HFF-Myc (cell line): ENCODE measurements at regions not wholly inside any gene's neighbourhood (a gene's known extent, or its start where the extent isn't known, plus 50 kb on each side); places are given as distances from the start of the nearest gene placed in this dataset.
"Not testable (repeated sequence)": the region's sequence is repeated elsewhere in the genome, so short reads cannot be mapped to it uniquely, and the experiment has no call there.

Experiments used
- DNase-seq: peaks from one replicate; pipeline ENCODE4 v3.0.0-alpha.2; 2011; ENCODE audit warnings: low read depth; ENCODE audit errors: extremely low read depth
- H3K4me3 ChIP-seq: replicated peaks from 2 replicates; pipeline ENCODE4 v1.5.1; 2011; ENCODE audit warnings: low read depth, mild to moderate bottlenecking, control low read depth, low read length
- TF ChIP-seq, protein P1 (sequence below): IDR thresholded peaks from 2 replicates; pipeline ENCODE4 v1.5.1; 2012; ENCODE audit warnings: mild to moderate bottlenecking, low read depth, low read length, control low read depth; ENCODE audit errors: missing control alignments

- DNase-seq = no peak
- no peak overlapping the region for H3K4me3 ChIP-seq
- TF ChIP-seq, protein P1, sequence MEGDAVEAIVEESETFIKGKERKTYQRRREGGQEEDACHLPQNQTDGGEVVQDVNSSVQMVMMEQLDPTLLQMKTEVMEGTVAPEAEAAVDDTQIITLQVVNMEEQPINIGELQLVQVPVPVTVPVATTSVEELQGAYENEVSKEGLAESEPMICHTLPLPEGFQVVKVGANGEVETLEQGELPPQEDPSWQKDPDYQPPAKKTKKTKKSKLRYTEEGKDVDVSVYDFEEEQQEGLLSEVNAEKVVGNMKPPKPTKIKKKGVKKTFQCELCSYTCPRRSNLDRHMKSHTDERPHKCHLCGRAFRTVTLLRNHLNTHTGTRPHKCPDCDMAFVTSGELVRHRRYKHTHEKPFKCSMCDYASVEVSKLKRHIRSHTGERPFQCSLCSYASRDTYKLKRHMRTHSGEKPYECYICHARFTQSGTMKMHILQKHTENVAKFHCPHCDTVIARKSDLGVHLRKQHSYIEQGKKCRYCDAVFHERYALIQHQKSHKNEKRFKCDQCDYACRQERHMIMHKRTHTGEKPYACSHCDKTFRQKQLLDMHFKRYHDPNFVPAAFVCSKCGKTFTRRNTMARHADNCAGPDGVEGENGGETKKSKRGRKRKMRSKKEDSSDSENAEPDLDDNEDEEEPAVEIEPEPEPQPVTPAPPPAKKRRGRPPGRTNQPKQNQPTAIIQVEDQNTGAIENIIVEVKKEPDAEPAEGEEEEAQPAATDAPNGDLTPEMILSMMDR = no peak
Observed at GRCh38 chr16:59469266-59469665, 735.1 kb upstream of the GOT2 start.

DNA sequence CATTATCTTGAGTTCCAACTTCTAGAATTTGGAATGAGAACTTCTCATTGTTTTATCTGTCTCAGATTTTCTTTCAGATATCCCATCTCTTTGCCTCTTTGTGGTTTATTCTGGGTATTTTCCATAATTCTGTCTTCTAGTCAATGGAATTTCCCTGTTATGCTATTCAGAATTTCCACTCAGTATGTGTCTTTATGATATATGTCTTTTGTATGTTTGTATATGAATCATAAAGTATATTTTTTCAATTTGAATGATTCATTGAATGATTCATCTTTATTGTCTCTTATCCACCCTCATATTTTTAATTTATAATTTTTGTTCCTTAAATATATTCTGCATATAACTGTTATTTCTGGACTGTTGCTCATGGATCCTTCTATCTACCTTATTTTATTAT is 729.7 kb upstream of the GOT2 start:
- TF ChIP-seq, protein P1 = no peak
- DNase-seq = no peak
- no peak overlapping the region for H3K4me3 ChIP-seq

DNA sequence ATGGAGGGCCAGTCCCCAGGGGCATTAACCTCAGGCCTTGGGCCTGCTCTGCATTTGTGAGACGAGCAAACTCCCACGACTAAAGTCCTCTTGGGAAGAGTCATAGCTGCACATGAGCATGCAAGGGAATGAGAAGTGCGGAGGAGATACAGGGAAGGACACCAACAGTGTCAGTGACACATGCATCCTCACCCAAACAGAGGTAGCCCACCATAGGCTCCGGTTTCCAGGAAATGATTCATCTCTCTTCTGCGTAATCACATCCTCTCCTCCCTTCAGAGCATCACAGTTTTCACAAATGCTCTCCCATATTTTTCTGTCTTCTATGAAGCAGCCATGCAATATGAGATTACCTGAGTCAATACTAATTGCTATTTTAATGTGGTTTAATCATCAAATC is 725.7 kb upstream of the GOT2 start:
- no peak overlapping the region for H3K4me3 ChIP-seq
- DNase-seq = peak; percentile 11
- TF ChIP-seq, protein P1 = no peak

GRCh38 chr16:59455497-59455896 is 721.4 kb upstream of the GOT2 start:
- TF ChIP-seq, protein P1 = no peak
- DNase-seq = no peak
- H3K4me3 ChIP-seq = no peak overlapping the region

DNA sequence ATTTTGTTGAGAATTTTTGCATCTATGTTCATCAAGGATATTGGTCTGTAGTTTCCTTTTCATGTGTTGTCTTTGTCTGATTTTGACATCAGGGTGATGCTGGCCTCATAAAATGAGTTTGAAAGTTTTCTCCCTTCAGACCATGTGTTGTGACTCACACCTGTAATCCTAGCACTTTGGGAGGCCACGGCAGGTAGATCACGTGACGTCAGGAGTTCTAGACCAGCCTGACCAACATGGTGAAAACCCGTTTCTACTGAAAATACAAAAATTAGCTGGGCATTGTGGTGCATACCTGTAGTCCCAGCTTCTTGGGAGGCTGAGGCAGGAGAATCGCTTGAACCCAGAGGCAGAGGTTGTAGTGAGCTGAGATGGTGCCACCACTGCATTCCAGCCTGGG is 716.4 kb upstream of the GOT2 start:
- DNase-seq, H3K4me3 ChIP-seq: not testable (repeated sequence)

GRCh38 chr16:59440502-59440901 is 706.4 kb upstream of the GOT2 start:
- no peak overlapping the region for H3K4me3 ChIP-seq
- no peak for DNase-seq
- TF ChIP-seq, protein P1 = no peak

DNA sequence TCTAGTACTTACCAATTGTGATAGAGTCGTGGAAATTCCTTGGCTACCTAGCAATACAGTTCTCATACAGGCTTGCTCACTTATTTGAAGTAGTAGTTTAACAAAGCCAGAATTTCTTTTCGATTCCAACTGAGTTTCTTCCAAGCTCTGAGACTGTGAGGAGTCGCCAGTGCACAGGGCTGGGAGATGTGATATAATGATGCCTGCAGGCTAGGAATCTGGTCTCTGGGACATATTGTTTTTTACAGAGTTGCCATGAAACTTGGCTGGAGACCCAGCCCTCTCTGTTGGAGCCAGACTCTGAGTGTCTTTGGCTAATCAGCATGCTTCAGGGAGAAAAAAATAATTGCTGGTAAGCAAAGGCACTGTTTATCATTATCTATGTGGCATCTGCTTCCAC is 698.8 kb upstream of the GOT2 start:
- no peak for DNase-seq
- TF ChIP-seq, protein P1 = no peak
- H3K4me3 ChIP-seq = no peak overlapping the region
